NAMALWA (cell line): ENCODE measurements at regions not wholly inside any gene's neighbourhood (a gene's known extent, or its start where the extent isn't known, plus 50 kb on each side); places are given as distances from the start of the nearest gene placed in this dataset.
A peak's percentile ranks its signal among the peaks of the same experiment; 100 is the strongest.
"Not testable (repeated sequence)": the region's sequence is repeated elsewhere in the genome, so short reads cannot be mapped to it uniquely, and the experiment has no call there.

Source experiments
- DNase-seq: peaks from one replicate; pipeline ENCODE4 v3.0.0-alpha.2; 2015; ENCODE audit warnings: low spot score

DNA sequence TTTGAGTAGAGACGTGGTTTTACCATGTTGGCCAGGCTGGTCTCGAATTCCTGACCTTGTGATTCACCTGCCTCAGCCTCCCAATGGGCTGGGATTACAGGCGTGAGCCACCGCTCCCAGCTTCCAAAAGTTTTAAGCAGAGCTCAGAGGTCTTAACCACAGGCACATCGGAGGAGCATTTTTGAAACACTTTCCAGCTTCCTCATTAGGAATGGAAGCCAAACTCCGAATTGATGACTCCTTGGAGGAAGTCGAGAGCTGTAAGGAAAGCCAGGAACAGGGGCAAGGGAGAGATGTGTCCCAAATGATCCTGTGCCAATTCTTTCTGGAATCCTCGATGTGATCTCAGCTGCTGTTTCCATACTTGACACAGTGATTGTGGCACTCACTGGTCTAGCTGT is 56.2 kb upstream of the CCZ1B start:
- not testable (repeated sequence) for DNase-seq

DNA sequence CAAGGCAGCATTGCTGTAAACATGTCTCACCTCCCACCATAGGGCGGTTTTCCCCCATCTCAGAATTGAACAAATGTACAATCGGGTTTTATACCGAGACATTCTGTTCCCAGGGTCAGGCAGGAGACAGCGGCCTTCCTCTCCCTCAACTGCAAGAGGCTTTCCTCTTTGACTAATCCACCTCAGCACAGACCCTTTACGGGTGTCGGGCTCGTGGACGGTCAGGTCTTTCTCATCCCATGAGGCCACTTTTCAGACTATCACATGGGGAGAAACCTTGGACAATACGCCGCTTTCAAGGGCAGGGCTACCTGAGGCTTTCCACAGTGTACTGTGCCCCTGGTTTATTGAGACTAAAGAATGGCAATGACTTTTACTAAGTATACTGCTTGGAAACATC is 57.7 kb upstream of the CCZ1B start:
- not testable (repeated sequence) for DNase-seq

DNA sequence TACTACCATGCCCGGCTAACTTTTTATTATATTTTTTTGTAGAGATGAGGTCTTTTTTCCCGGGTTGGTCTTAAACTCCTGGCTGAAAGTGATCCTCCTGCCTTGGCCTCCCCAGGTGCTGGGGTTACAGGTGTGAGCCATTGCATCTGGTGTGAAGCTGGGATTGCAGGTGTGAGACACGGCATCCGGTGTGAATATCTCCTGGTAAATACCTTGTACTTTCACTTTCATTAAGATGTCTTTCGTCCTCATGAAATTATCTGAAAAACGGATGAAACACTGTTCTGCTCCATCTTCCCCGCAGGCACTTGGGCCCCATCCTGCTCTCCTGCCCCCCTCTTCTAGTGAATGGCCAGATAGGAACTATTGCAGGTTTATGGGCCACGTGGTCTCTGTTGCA is 60.1 kb upstream of the CCZ1B start:
- DNase-seq: no peak

DNA sequence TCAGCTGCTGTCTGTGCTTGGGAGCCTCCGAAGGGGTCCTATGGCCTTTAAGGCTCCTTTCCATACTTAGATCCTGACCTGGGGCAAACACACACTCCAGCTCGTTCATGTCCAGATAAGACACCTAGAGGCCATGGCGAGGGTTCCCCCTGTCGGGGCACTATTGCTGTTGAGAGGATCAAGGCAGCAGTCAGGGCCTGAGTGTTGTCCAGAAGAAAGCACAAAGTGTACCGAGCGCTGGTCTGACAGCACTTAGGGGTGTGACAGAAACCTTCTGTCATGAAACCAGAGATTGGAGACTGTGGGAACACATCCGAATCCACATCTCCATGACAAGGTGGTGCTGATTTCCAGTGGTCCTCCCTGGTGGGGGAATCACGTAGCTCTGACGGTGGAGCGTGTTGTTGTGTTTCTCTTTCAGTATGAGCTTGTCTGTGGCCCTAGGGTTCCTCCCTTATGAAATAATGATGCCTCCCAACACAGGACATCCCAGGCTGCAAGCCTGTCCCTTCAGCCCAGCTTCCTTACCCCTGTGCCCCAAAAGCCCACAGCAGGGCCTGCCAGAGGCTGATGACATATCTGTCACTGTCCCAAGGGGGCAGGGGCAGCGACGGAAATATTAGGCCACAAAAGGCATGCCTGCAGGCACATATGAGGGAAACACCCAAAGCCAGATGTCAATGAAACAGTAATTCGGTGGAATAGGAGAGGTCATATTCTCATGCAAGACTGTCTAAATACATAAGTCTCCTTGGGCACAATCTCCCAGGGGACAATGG is 62.4 kb upstream of the CCZ1B start:
- not testable (repeated sequence) for DNase-seq

- DNase-seq: no peak
Observed at GRCh38 chr7:6889252-6889812, 63.3 kb upstream of the CCZ1B start.

DNA sequence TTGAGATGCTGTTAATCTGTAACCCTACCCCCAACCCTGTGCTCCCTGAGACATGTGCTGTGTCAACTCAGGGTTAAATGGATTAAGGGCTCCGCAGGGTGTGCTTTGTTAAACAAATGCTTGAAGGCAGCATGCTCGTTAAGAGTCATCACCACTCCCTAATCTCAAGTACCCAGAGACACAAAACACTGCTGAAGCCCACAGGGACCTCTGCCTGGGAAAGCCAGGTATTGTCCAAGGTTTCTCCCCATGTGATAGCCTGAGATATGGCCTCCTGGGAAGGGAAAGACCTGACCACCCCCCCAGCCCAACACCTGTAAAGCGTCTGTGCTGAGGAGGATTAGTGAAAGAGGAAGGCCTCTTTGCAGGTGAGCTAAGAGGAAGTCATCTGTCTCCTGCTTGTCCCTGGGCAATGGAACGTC is 76.0 kb upstream of the CCZ1B start:
- DNase-seq: not testable (repeated sequence)

- DNase-seq: not testable (repeated sequence)
Observed at GRCh38 chr7:6903289-6903688, 77.2 kb upstream of the CCZ1B start.

- not testable (repeated sequence) for DNase-seq
Observed at GRCh38 chr7:6903792-6904191, 77.7 kb upstream of the CCZ1B start.

DNA sequence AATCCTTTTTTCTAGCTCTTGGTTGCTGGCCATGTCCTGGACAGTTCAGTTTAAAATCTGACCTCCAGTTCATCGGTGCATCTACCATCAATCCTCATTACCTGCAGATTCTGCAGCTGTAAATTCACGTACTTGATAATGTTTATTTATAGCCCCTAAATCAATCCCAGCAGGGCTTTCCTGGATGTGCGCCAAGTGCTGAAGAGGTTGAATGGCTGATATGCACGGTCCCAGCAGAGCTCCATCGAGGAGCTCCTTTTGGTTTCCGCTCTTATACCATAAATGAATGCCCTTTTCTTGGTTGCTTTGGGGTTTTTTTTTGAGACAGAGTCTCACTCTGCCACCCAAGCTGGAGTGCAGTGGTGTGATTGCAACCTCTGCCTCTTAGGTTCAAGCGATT is 91.2 kb upstream of the CCZ1B start:
- DNase-seq: no peak

GRCh38 chr7:6919169-6919568 is 93.1 kb upstream of the CCZ1B start:
- DNase-seq: not testable (repeated sequence)

- not testable (repeated sequence) for DNase-seq
Observed at GRCh38 chr7:6924523-6924922, 98.4 kb upstream of the CCZ1B start.

GRCh38 chr7:6926193-6927174 is 100.4 kb upstream of the CCZ1B start:
- DNase-seq: not testable (repeated sequence)

DNA sequence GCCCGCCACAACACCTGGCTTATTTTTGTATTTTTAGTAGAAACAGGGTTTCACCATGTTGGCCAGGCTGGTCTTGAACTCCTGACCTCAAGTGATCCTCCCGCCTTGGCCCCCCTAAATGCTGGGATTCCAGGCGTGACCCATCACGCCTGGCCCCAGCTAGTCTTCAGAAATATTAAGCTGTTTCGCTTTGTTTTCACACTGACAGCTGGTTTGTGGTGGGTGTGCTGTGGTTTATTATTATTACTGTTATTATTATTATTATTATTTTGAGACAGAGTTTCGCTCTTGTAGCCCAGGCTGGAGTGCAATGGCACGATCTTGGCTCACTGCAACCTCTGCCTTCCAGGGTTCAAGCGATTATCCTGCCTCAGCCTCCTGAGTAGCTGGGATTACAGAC is 101.6 kb upstream of the CCZ1B start:
- not testable (repeated sequence) for DNase-seq

- DNase-seq: not testable (repeated sequence)
Observed at GRCh38 chr7:6929588-6929987, 103.5 kb upstream of the CCZ1B start.

DNA sequence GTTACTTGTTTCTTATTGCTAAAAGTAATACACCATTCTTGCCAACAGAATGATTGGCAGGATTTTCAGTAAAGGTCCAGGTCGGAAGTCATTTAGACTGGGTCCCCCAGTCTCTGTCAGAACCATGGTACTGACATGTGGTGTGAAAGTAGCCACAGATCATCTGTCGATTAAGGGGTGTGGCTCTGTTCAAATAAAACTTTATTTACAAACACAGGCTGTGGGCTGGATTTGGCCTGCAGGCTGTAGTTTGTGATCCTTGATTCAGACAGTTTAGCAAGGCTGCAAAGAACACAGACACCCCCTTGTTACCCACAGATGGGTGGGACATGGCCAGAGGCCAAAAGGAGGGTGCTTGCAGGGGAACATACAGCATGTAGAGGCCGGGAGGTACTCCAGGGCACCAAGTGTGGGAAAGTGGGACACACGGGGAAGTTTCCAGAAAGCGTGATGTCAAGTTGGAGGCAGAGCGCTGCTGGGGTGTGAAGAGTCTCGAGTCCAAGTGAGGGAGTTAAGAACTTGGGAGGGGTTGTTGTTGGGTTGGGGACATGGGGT is 104.1 kb upstream of the CCZ1B start:
- peak; percentile 38 for DNase-seq

DNA sequence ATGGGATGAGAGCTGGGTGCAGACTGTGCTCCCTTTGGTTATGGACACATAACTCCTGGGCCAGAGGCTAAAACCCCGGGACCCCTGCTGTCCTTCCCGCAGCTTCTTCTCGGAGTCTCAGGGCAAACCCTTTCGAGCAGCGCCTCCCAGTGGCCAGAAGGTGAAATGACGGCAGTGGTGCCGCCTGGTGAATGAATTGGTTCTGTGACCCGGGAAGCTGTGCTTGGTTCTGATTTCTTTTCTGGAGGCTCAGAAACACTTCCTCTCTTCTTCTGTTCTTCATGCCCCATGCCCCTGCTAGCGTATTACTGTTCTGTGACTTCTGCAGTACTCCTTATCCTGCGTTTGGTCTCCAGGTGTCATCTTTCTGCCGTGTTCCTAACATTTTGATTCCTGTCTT is 104.7 kb upstream of the CCZ1B start:
- peak; percentile 60 for DNase-seq

DNA sequence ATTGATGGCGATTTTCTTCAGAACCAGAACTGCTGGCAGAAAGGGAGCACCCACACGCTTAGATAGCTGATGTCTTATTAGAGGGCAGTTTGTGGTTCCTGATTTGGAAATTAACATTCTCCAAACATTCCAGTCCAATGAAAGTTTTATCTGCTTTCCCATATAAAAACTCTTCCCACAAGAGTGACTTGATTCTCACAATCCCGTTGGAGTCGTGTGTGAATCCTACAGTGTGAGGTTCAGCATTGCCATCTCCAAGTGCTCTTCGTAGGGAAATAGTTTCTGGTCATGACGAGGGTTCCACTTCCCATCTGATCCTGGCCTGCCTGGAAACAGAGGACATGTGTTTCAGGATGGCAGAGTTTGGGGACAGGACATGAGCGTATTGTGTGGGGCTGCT is 105.4 kb upstream of the CCZ1B start:
- DNase-seq: not testable (repeated sequence)

DNA sequence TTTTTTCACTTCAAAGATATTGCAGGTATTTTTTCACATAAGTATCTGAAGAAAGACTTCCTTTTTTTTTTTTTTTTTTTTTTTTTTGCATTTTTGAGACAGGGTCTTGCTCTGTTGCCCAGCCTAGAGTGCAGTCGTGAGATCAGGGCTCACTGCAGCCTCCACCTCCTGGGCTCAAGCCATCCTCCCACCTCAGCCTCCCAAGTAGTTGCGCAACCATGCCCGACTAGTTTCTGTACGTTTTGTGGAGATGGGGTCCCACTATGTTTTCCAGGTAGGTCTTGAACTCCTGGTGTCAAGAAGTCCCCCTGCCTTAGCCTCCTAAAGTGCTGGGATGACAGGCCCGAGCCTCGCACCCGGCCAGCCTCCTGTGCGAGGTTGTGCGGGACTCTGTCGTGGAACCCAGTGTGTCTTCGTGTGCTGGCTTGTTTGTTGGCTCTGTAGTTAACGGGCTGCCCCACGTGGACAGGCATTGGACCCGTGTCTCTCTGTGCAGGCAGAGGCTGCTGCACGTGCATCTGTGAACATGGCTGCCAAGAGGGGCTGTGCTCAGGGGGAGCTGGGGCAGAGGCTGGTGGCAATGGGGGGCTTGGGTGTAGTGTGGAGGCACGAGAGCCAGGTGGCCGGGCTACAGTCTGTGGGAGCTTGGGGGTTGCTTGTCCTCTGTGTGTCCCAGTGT is 108.0 kb upstream of the CCZ1B start:
- not testable (repeated sequence) for DNase-seq

DNA sequence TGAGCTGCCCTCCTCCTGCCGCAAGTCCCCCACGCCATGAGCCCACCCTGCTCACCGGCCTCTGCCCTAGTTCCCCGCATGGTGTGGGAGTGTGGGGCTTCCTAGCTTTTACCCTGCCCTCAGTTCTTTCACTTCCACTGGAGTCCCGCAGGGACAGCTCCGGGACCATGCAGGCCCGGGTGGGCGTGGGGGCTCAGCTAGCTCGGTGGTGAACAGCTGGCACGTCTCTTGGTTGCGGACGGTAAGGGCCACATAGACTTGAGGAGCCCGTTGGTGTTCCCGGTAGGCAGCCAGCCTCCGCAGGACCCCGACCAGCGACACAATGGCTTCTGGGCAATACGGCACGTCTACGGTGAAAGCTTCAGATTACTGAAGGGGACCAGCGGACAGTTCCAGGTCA is 108.9 kb upstream of the CCZ1B start:
- DNase-seq: no peak

DNA sequence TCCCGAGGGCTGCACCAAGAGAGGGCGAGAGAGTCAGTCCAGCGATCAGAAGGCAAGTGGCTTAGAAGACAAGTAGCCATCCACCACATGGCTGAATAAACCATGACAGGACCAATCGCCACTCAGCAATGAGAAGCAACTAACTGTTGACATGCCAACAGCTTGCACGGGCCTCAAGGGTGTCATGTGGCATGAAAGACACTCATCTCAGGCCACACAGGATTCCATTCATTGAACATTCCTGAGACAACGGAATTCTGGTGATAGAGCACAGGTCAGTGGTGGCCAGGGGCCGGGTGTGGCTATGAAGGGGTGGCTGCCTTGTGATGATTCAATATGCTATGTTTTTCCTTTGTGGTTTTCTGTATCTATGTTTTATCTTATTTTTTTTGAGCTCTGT is 110.6 kb upstream of the CCZ1B start:
- DNase-seq: not testable (repeated sequence)

GRCh38 chr7:6937746-6938145 is 111.7 kb upstream of the CCZ1B start:
- DNase-seq: not testable (repeated sequence)

DNA sequence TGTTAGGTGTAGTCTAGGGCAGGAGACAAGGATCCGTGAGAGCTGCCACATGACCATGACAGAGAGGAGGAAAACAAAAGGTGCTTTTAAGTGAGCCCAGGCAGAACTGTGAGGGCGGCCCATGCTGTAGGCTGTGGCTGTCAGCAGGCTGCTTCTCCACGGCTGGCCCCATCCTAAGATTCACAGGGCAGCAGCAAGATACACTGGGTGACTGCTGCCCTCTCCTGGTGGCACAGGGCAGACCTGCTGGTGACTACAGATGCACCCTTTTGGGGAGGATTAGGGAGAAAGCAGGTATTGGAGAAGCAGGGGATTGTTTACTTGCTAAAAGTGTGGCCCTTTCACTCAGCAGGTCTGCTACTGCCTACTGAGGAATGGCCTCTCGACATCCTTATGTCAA is 112.2 kb upstream of the CCZ1B start:
- peak; percentile 56 for DNase-seq
